ENCODE measurements at regions not wholly inside any gene's neighbourhood (a gene's known extent, or its start where the extent isn't known, plus 50 kb on each side); places are given as distances from the start of the nearest gene placed in this dataset.

- intact Hi-C loops (cut with micrococcal nuclease; ENCODE audit: unreplicated experiment) (no loop called here), in situ Hi-C loops (cut with HindIII; ENCODE audit: low pct_unique_long_range_greater_than_20kb, low sequenced_read_pairs) (no loop called here)
- Histone ChIP-seq H3K4me1 (ENCODE audit: control insufficient read depth, insufficient read depth, low read length) (no peaks in the 10 kb centered on the region), H3K27me3 (ENCODE audit: control insufficient read depth, insufficient read depth, low read length) (no peaks in the 10 kb centered on the region), H3K9me3 (ENCODE audit: control insufficient read depth, insufficient read depth, low read depth, low read length) (no peaks in the 10 kb centered on the region), H3K36me3 (ENCODE audit: control insufficient read depth, insufficient read depth, low read length) (no peaks in the 10 kb centered on the region), H3K27ac (ENCODE audit: low read length) (no peak overlapping the region), H3K4me3 (ENCODE audit: low read depth in 2 of 2, low read length in 2 of 2) (no peak overlapping the region)
- DNase-seq (ENCODE audit: low read depth, low spot score) (no peak), ATAC-seq (no peak)
- ChIA-PET CTCF (no interaction called here), POLR2A (no interaction called here)
- TF ChIP-seq POLR2AphosphoS5 (IDR thresholded peaks at IDR 0.05; ENCODE audit: low read depth, low read length) (no peak), TCF7L2 (IDR thresholded peaks at IDR 0.05; ENCODE audit: low read depth, low read length) (no peak), SIN3A (IDR thresholded peaks at IDR 0.05; ENCODE audit: borderline replicate concordance, insufficient read depth, low read depth, low read length) (no peak)
- TF ChIP-seq, protein P1, sequence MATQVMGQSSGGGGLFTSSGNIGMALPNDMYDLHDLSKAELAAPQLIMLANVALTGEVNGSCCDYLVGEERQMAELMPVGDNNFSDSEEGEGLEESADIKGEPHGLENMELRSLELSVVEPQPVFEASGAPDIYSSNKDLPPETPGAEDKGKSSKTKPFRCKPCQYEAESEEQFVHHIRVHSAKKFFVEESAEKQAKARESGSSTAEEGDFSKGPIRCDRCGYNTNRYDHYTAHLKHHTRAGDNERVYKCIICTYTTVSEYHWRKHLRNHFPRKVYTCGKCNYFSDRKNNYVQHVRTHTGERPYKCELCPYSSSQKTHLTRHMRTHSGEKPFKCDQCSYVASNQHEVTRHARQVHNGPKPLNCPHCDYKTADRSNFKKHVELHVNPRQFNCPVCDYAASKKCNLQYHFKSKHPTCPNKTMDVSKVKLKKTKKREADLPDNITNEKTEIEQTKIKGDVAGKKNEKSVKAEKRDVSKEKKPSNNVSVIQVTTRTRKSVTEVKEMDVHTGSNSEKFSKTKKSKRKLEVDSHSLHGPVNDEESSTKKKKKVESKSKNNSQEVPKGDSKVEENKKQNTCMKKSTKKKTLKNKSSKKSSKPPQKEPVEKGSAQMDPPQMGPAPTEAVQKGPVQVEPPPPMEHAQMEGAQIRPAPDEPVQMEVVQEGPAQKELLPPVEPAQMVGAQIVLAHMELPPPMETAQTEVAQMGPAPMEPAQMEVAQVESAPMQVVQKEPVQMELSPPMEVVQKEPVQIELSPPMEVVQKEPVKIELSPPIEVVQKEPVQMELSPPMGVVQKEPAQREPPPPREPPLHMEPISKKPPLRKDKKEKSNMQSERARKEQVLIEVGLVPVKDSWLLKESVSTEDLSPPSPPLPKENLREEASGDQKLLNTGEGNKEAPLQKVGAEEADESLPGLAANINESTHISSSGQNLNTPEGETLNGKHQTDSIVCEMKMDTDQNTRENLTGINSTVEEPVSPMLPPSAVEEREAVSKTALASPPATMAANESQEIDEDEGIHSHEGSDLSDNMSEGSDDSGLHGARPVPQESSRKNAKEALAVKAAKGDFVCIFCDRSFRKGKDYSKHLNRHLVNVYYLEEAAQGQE (IDR thresholded peaks at IDR 0.05; ENCODE audit: insufficient read depth in 1 of 2, low read depth in 2 of 2, low read length in 1 of 2) = no peak
- TF ChIP-seq, protein P2, sequence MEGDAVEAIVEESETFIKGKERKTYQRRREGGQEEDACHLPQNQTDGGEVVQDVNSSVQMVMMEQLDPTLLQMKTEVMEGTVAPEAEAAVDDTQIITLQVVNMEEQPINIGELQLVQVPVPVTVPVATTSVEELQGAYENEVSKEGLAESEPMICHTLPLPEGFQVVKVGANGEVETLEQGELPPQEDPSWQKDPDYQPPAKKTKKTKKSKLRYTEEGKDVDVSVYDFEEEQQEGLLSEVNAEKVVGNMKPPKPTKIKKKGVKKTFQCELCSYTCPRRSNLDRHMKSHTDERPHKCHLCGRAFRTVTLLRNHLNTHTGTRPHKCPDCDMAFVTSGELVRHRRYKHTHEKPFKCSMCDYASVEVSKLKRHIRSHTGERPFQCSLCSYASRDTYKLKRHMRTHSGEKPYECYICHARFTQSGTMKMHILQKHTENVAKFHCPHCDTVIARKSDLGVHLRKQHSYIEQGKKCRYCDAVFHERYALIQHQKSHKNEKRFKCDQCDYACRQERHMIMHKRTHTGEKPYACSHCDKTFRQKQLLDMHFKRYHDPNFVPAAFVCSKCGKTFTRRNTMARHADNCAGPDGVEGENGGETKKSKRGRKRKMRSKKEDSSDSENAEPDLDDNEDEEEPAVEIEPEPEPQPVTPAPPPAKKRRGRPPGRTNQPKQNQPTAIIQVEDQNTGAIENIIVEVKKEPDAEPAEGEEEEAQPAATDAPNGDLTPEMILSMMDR (IDR thresholded peaks at IDR 0.05) = no peak
- BruUV-seq (replicated peaks) = no TSS peak
Observed at GRCh38 chr13:22168437-22169190, 497.7 kb downstream of the FGF9 start.

- CTCF ChIA-PET = no interaction called here
- intact Hi-C loops (cut with micrococcal nuclease; ENCODE audit: unreplicated experiment) = no loop called here
- H3K4me3 ChIP-seq (ENCODE audit: low read depth in 2 of 2, low read length in 2 of 2) = no peak overlapping the region
- in situ Hi-C loops (cut with HindIII; ENCODE audit: low pct_unique_long_range_greater_than_20kb, low sequenced_read_pairs) = no loop called here
- H3K36me3 ChIP-seq (ENCODE audit: control insufficient read depth, insufficient read depth, low read length) = no peaks in the 10 kb centered on the region
- POLR2A ChIA-PET = interaction anchor here (0.6 kb wide), 1 partner anchor 145 kb away, joined by 3 read pairs; no protein-coding TSS in a partner anchor
- no peak overlapping the region for H3K27ac ChIP-seq (ENCODE audit: low read length)
- H3K9me3 ChIP-seq (ENCODE audit: control insufficient read depth, insufficient read depth, low read depth, low read length) = no peaks in the 10 kb centered on the region
- no peaks in the 10 kb centered on the region for H3K4me1 ChIP-seq (ENCODE audit: control insufficient read depth, insufficient read depth, low read length)
- BruUV-seq (replicated peaks) = no TSS peak
- ATAC-seq = no peak
- no peaks in the 10 kb centered on the region for H3K27me3 ChIP-seq (ENCODE audit: control insufficient read depth, insufficient read depth, low read length)
- TF ChIP-seq TCF7L2 (IDR thresholded peaks at IDR 0.05; ENCODE audit: low read depth, low read length) (no peak), POLR2AphosphoS5 (IDR thresholded peaks at IDR 0.05; ENCODE audit: low read depth, low read length) (no peak)
- TF ChIP-seq, protein P2 (IDR thresholded peaks at IDR 0.05) = no peak
- DNase-seq (ENCODE audit: low read depth, low spot score) = no peak
Observed at GRCh38 chr13:22169473-22169872, 498.6 kb downstream of the FGF9 start.
